COLO668 (cell line): ENCODE measurements at regions not wholly inside any gene's neighbourhood (a gene's known extent, or its start where the extent isn't known, plus 50 kb on each side); places are given as distances from the start of the nearest gene placed in this dataset.
"Not testable (repeated sequence)": the region's sequence is repeated elsewhere in the genome, so short reads cannot be mapped to it uniquely, and the experiment has no call there.

Source experiments
- DNase-seq: peaks from one replicate; lab custom pipeline; 2025; ENCODE audit not compliant: unreplicated experiment; lab: John Stamatoyannopoulos, UW

DNA sequence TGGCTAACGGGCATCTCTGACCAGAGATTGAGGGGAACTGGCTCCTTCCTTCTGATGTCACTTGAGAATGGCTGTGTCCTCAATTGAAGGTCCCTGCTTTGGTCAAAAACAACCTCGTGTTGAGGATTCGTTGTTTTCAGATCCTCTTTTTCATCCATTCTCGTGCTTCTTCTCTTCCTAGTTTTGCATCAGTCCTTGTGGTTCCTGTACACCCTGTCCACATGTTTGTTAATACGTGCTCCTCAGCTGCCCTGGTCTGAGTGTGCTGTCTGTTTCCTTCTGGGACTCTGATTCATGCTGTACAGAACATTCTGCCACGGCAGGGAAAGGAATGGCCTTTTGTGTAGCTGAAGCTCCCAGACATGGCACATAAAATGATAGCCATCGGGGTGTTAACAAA lies 863.2 kb upstream of the GOT2 start:
- no peak for DNase-seq

DNA sequence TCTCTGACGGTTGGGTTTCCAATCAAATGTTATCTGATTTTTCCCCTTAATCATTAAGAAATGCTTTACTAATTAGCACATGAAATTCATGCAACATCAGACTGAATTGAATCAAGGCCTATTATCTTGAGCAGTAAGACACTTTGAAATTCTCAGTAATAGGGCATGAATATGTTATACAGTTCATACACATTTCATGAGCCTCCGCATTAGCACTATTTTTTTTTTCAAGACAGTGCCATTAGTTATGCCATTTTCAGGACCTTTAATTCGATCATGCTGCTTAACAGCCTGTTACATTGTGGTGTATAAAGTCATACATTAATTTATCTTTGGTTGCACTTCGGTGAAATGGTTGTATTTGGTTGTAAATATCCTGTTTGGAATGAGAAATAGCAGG lies 862.6 kb upstream of the GOT2 start:
- no peak for DNase-seq

DNA sequence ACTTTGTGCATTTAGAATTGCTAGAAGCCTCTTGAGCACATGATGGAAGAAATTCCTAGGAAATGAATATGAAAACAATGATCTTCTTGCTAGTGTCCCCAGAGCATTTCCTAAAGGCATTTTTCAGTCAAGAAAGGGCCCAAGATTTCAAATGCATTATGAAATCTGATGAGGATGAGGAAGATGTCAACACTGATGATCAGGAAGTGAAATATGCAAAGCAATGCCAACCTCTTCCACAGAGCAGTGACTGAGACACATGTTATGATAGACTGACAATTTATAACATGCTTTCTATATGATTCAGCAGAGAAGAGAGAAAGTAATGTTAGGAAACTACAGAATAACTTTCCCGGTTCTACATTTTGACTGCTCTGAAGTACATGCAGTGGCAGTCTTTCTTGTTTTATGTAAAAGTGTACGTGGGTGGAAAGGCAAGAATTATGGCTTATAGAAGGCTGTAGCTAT lies 859.1 kb upstream of the GOT2 start:
- DNase-seq, result no peak

DNA sequence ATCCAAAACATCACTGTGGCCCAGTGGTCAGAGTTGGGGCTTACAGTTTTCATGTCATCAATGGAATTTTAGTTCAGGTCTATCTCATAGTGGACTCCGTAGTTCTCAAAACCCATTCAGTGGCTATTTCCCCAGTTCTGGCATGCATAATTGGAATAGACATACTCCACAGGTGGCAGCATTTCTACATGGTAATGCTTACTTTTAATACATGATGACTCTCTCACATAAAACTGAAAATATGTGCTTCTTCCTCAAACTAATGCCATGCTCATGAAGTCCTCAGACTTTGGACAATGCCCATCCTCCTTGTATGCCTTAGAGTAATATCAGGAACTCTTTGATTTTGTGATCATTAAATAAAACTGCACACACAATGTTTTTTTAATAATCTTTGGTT lies 857.4 kb upstream of the GOT2 start:
- no peak for DNase-seq

GRCh38 chr16:59590845-59591244 lies 856.7 kb upstream of the GOT2 start:
- no peak for DNase-seq

DNA sequence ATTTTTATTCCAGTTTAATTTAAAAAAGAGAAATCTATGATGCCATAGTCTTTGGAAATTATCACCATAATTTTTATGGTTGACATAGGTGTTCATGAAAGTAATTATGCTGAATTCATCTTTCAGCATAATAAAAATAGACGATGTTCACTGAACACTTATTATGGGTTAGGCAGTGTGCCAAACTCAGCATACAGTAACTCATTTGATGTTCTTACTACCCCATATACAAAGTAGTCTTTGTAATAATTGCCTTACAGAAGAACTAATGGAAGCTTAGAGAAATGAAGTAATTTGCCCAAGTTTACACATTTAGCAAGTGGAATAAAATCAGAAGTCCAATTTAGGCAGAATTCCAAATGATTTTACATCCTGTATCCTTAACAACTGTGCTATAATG lies 852.2 kb upstream of the GOT2 start:
- no peak for DNase-seq

DNA sequence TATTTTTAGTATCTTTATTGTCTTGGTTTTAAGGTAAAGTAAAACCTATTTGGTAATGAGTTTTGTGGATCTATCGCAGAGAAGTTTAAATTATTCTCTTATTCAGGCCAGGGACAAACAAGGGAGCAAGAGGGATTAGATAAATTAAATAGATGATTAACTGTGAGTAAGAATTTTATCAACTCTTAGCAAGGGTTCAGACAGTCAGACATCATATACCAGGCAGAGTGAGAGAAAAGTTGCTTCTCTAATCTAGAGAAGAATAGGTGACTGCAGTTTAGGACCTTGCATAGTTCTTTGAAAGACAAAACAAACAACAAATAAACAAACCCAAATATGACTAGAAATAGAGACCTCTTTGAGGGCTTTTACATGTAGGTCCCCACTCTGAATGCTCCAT lies 840.2 kb upstream of the GOT2 start:
- DNase-seq, result no peak

DNA sequence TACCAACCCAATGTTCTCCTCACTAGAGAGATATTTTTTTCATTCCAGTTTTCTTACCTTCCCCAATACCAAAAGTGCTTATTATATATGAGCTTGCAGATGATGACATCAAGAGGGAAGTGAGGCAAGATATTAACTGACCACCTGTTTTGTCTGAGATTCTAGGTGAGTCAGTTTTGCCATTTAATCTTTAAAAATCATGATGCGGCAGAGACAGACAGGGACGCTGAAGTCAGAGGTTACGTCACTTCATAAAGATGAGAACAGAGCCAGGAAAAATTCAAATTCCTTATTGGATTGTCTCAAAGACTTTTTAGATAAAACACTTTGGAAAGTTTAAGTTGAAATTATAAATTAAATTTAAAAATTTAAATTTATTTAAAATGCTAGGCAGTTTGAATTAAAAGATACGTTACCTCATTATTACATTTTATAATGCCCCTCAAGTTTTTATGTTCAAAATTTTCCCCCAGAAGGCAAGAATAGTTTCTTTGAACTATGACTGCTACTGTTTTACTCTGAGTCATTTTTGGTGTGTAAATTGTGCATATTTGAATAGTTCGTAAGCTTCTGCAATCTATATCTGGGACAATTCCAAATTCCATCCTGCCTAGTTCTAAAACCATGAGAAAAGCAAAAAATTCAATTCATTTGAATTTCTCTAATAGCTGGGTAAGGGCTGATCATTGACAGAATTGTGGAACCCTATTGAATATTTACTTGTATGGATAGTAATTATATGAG lies 839.6 kb upstream of the GOT2 start:
- no peak for DNase-seq

- DNase-seq, result no peak
Observed at GRCh38 chr16:59567496-59567895, 833.4 kb upstream of the GOT2 start.

- DNase-seq, result no peak
Observed at GRCh38 chr16:59566446-59566845, 832.3 kb upstream of the GOT2 start.

GRCh38 chr16:59558679-59559078 lies 824.6 kb upstream of the GOT2 start:
- DNase-seq, result no peak

DNA sequence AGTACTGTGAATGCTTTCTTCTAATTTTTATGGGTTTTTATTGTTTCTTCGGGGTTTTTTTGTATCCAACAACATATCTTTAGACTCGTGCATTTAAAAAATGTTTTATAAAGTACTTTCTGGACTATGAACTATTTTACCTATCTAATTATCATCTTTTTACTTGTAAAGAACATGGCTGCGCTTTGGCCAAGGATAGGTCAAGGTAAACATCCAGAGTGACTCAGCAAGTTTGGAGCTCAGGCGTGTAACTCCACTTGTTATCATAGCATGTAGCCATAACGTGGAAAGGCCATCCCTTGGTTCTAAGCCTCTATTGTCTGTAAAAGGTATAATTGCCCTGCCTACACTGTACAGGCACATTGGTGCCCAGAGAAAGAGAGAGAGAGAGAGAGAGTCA lies 818.0 kb upstream of the GOT2 start:
- no peak for DNase-seq

DNA sequence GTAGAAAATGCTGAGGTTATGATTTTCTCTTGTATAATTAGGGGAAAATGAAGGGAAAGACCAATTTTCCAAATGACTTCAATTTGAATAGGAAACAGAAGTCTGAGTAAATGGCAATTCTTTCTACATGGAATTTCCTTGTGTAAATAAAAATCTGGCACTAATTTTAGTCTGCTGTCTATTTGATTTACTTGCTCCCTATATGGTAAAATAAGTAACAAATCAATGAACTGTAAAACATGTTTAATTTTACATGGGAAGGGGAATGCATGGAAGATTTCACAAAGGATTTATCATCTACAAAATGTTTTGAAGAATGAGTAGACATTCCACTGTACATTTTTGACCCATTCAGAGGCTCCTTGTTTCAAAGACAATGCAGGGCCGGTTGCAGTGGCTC lies 811.6 kb upstream of the GOT2 start:
- no peak for DNase-seq

DNA sequence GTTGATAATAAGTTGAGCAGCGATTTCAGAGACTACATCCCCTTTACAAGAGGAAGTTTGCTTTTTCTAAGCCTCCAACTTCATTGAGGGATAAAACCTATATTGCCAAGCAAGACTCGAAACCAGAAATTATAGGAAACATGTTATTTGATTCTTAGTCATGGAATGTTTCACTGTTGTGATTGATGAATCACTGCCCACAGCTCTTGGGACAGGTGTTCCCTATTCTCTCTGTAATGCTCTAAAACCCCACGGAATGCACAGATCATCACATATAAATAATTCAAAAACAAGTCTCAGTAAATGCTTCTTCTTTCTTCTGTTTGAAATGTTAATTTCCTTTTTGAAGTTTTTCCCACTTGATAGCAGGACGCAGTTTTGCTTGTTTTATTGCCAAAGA lies 809.5 kb upstream of the GOT2 start:
- DNase-seq, result no peak

DNA sequence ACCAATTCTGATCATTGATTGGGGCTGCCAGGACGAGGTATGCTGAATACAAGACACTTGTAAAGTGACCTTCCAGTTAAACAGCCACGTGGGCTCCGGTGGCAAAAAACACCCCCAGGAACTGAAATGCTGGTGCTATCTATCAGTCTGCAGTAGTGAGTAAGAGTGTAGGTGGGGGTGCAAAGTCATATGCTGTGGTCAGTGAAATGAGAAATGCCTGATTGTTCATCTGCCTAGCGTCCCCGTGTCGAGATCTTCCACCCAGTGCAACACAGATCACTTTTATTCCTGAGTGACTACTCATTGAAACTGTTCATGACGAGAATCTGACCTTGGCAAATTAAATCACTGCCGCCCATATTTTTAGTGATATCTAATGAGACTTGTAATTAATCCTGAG lies 806.5 kb upstream of the GOT2 start:
- DNase-seq, result no peak

GRCh38 chr16:59535298-59535697 lies 801.2 kb upstream of the GOT2 start:
- DNase-seq, result no peak

- no peak for DNase-seq
Observed at GRCh38 chr16:59527206-59527997, 793.3 kb upstream of the GOT2 start.

DNA sequence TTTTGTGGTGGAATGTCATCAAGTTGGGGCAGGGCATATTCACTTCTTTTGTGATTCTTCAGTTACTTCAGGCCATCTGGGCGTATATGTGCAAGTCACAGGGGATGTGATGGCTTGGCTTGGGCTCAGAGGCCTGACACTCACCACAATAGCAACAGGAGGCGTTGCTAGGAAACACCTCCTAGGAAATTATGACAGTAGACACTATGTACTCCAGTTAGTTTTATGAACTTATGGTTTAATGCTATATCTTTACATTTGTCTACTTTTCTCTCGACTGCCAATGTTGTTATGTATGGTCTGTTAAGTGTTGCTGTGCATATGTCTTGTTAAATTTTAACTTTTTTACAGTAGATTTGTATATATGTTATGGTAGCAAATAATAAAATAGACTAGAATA lies 788.7 kb upstream of the GOT2 start:
- DNase-seq, result no peak

- DNase-seq, result not testable (repeated sequence)
Observed at GRCh38 chr16:59518721-59519120, 784.6 kb upstream of the GOT2 start.

GRCh38 chr16:59514651-59515050 lies 780.5 kb upstream of the GOT2 start:
- no peak for DNase-seq

GRCh38 chr16:59510008-59510424 lies 775.9 kb upstream of the GOT2 start:
- no peak for DNase-seq

DNA sequence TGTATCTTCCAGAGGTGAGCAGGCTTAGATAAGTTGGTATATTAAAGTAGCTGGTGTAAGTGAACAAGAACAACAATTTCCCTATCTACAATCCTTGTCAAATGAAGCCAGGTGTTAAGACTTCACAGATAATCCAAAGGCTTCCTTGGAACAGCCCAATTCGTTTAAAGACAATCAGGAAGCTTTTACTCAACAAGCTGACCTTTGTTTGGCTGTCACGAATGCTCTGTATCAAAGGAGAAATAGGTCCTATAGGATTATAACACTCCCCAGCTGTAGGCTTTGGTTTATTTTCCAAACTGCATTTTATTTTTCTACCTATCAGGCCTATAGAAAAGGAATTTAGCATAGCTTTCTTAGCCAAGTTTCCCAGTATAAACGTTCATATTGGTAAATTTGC lies 766.5 kb upstream of the GOT2 start:
- no peak for DNase-seq

DNA sequence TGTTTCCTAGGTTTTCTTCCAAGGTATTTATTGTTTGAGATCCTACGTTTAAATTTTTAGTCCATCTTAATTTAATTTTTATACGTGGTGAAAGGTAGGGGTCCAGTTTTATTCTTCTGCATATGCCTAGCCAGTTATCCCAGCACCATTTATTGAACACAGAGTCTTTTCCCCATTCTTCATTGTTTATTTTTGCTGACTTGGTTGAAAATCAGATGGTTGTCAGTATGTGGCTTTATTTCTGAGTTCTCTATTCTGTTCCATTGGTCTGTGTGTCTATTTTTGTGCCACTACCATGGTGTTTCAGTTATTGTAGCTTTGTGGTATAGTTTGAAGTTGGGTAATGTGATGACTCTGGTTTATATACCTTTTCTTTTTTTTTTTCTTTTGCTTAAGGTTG lies 753.0 kb upstream of the GOT2 start:
- DNase-seq, result no peak
